SU-DHL-6 (cell line): ENCODE measurements at regions not wholly inside any gene's neighbourhood (a gene's known extent, or its start where the extent isn't known, plus 50 kb on each side); places are given as distances from the start of the nearest gene placed in this dataset.

Experiments used
- CTCF ChIP-seq: fragments of 200-600 bp; sonication (generic); IDR thresholded peaks from one replicate; pipeline ENCODE4 v1.5.1; 2017; ENCODE audit warnings: antibody characterized with exemption, mild to moderate bottlenecking, low read length, moderate library complexity; ENCODE audit not compliant: insufficient read depth, poor library complexity, severe bottlenecking
- EZH2phosphoT487 ChIP-seq: fragments of 200-600 bp; sonication (generic), shearing (Covaris generic); conservative IDR thresholded peaks from 2 replicates; pipeline ENCODE4 v1.6.1; 2018; ENCODE audit warnings: mild to moderate bottlenecking, antibody characterized with exemption, low read length, moderate library complexity, mixed read lengths

- TF ChIP-seq CTCF = no peak
- TF ChIP-seq EZH2phosphoT487 = no peak
Observed at GRCh38 chr2:8088810-8089209, 593.0 kb upstream of the ID2 start.
